PC-9 (cell line): ENCODE measurements at regions not wholly inside any gene's neighbourhood (a gene's known extent, or its start where the extent isn't known, plus 50 kb on each side); places are given as distances from the start of the nearest gene placed in this dataset.
"Not testable (repeated sequence)": the region's sequence is repeated elsewhere in the genome, so short reads cannot be mapped to it uniquely, and the experiment has no call there.

Experiments used
- BruUV-seq: library from RNA; stranded (reverse); fragments of 400-500 nt; replicated peaks from 2 replicates; lab custom pipeline; 2021; lab: Mats Ljungman, UMichigan
- CTCF ChIA-PET: fragments of 300-600 bp; sonication (Branson Sonifier 250); formaldehyde crosslinking; loops from one replicate; lab custom pipeline; 2022; ENCODE audit warnings: antibody characterized with exemption; lab: Charles Lee
- POLR2A ChIA-PET: fragments of 300-600 bp; sonication (Branson Sonifier 250); formaldehyde crosslinking; loops from one replicate; lab custom pipeline; 2022; ENCODE audit warnings: antibody characterized with exemption; ENCODE audit not compliant: unreplicated experiment; lab: Charles Lee
- DNase-seq, 2 experiments: peaks; one replicate each; pipeline versions ENCODE4 v3.0.0 to v3.0.0-alpha.2; 2015 to 2022; ENCODE audit warnings: mixed read lengths in 1 of 2
- H2AFZ ChIP-seq: fragments of 200-600 bp; sonication (generic); 2 replicates; pipeline ENCODE4 v1.8.1; 2017; ENCODE audit warnings: antibody characterized with exemption
- H3F3A ChIP-seq: fragments of 200-600 bp; sonication (generic); 2 replicates; pipeline ENCODE4 v1.8.1; 2017; ENCODE audit warnings: antibody characterized with exemption, mild to moderate bottlenecking, low read depth; ENCODE audit not compliant: insufficient read depth
- H3K27ac ChIP-seq: fragments of 200-600 bp; sonication (generic); 2 replicates; pipeline ENCODE4 v1.6.1; 2016; ENCODE audit warnings: mixed run types
- H3K27me3 ChIP-seq: fragments of 200-600 bp; sonication (generic); 2 replicates; pipeline ENCODE4 v1.6.1; 2016; ENCODE audit warnings: low read depth, mixed run types; ENCODE audit not compliant: insufficient read depth
- H3K36me3 ChIP-seq: fragments of 200-600 bp; sonication (generic); 2 replicates; pipeline ENCODE4 v1.6.1; 2016; ENCODE audit warnings: low read depth, mixed run types
- H3K4me1 ChIP-seq: fragments of 200-600 bp; sonication (generic); replicated peaks from 2 replicates; pipeline ENCODE4 v1.6.1; 2016; ENCODE audit warnings: mixed run types; ENCODE audit not compliant: insufficient read depth
- H3K4me2 ChIP-seq: fragments of 200-600 bp; sonication (generic); 2 replicates; pipeline ENCODE4 v1.6.1; 2017; ENCODE audit warnings: mixed run types
- H3K4me3 ChIP-seq: fragments of 200-600 bp; sonication (generic); 2 replicates; pipeline ENCODE4 v1.6.1; 2016; ENCODE audit warnings: mixed run types
- H3K79me2 ChIP-seq: fragments of 200-600 bp; sonication (generic); 2 replicates; pipeline ENCODE4 v1.6.1; 2017; ENCODE audit warnings: low read depth, mixed run types
- H3K9me2 ChIP-seq: fragments of 200-600 bp; sonication (generic); 2 replicates; pipeline ENCODE4 v1.8.1; 2017; ENCODE audit warnings: mild to moderate bottlenecking; ENCODE audit not compliant: insufficient read depth
- H3K9me3 ChIP-seq: fragments of 200-600 bp; sonication (generic); 2 replicates; pipeline ENCODE4 v1.8.1; 2016; ENCODE audit warnings: low read depth; ENCODE audit not compliant: insufficient read depth
- H4K20me1 ChIP-seq: fragments of 200-600 bp; sonication (generic); 2 replicates; pipeline ENCODE4 v1.8.1; 2017; ENCODE audit not compliant: insufficient read depth
- EZH2 ChIP-seq: fragments of 200-600 bp; sonication (generic); IDR thresholded peaks from 2 replicates; pipeline ENCODE4 v1.8.0; 2017; ENCODE audit warnings: antibody characterized with exemption, low read depth
- intact Hi-C: fragments of 100-400 bp; cut with micrococcal nuclease; formaldehyde crosslinking; loops from one replicate; pipeline ENCODE4 v1.10.0; 2022; ENCODE audit not compliant: unreplicated experiment
- TF ChIP-seq, protein P1 (sequence below): fragments of 200-600 bp; sonication (generic); conservative IDR thresholded peaks from 2 replicates; pipeline ENCODE4 v1.6.1; 2017; ENCODE audit warnings: mixed run types, antibody characterized with exemption, mild to moderate bottlenecking, moderate library complexity

DNA sequence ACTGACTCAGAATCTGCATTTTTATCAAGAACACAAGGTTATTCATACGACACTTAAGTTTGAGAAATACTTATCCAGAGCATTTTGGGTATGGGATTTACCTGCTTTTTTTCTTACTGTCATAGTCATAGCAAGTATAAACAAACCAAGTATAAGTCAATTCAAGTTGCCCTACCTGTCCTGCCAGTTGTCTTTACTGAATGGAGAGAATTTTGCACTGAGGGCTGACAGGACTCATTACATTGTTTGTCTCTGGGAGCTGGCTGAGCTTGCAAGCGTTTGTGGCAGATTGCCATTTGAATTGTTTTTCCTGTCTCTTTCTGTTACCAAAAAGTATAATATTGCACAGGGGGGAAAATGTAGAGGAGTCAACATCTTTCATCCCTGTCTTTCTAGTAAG lies 278.9 kb upstream of the MAGEC2 start:
- POLR2A ChIA-PET = no interaction called here
- no peak overlapping the region for H3K4me2 ChIP-seq
- no peak overlapping the region for H3K4me3 ChIP-seq
- CTCF ChIA-PET = no interaction called here
- H3K9me3 ChIP-seq = no peaks in the 10 kb centered on the region
- H3K4me1 ChIP-seq = no peaks in the 10 kb centered on the region
- H3K9me2 ChIP-seq = no peaks in the 10 kb centered on the region
- no peaks in the 10 kb centered on the region for H3F3A ChIP-seq
- BruUV-seq = no TSS peak
- H3K27me3 ChIP-seq = no peaks in the 10 kb centered on the region
- no peaks in the 10 kb centered on the region for H3K36me3 ChIP-seq
- no peak overlapping the region for H2AFZ ChIP-seq
- TF ChIP-seq, protein P1, sequence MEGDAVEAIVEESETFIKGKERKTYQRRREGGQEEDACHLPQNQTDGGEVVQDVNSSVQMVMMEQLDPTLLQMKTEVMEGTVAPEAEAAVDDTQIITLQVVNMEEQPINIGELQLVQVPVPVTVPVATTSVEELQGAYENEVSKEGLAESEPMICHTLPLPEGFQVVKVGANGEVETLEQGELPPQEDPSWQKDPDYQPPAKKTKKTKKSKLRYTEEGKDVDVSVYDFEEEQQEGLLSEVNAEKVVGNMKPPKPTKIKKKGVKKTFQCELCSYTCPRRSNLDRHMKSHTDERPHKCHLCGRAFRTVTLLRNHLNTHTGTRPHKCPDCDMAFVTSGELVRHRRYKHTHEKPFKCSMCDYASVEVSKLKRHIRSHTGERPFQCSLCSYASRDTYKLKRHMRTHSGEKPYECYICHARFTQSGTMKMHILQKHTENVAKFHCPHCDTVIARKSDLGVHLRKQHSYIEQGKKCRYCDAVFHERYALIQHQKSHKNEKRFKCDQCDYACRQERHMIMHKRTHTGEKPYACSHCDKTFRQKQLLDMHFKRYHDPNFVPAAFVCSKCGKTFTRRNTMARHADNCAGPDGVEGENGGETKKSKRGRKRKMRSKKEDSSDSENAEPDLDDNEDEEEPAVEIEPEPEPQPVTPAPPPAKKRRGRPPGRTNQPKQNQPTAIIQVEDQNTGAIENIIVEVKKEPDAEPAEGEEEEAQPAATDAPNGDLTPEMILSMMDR = no peak
- no peak for TF ChIP-seq EZH2
- no peaks in the 10 kb centered on the region for H3K79me2 ChIP-seq
- H4K20me1 ChIP-seq = no peaks in the 10 kb centered on the region
- no peak for DNase-seq
- intact Hi-C loops = no loop called here
- H3K27ac ChIP-seq = no peak overlapping the region

DNA sequence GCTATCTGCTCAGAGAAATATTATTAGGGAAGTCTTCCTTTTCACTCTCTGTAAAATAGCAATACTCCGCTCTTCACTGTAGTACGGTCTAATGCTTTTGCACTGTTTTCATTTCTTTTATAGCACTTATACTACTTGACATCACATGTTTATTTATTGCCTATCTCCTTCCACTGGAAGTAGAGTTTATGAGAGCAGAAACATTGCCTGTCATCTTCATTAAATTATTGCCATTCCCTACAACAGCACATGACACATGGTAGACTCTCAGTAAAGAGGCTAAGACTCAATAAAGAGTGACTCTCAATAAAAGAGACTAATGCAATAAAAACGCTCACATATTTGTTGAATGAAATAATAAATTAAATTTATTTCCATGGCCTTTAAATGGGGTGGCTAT lies 241.3 kb upstream of the MAGEC2 start:
- no peak for TF ChIP-seq EZH2
- TF ChIP-seq, protein P1 = no peak
- Histone ChIP-seq H2AFZ (no peak overlapping the region), H3K27ac (no peak overlapping the region), H3K9me2 (no peaks in the 10 kb centered on the region), H3K36me3 (no peaks in the 10 kb centered on the region), H3F3A (no peaks in the 10 kb centered on the region), H4K20me1 (no peaks in the 10 kb centered on the region), H3K4me3 (no peak overlapping the region), H3K27me3 (no peaks in the 10 kb centered on the region), H3K9me3 (no peaks in the 10 kb centered on the region), H3K79me2 (no peaks in the 10 kb centered on the region), H3K4me1 (no peaks in the 10 kb centered on the region), H3K4me2 (no peak overlapping the region)
- intact Hi-C loops = no loop called here
- ChIA-PET POLR2A (no interaction called here), CTCF (no interaction called here)
- no peak for DNase-seq
- BruUV-seq = no TSS peak

DNA sequence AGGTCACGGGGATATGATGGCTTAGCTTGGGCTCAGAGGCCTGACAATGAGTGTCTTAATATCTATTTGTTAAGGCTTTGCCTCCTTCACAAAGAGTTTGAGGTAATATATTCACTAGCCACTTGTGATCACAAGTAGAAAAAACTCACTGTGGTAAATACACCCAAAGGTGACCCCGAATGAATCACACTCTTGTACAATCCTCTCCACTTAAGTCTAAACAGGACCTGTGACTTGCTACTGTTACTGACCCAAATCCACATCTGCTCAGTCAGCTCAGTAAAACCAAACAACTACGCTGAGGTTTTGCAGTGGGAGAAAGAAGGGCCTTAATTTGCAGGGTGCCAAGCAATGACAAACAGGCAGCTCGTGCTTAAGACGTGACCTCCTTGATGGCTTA lies 223.8 kb upstream of the MAGEC2 start:
- intact Hi-C loops = no loop called here

DNA sequence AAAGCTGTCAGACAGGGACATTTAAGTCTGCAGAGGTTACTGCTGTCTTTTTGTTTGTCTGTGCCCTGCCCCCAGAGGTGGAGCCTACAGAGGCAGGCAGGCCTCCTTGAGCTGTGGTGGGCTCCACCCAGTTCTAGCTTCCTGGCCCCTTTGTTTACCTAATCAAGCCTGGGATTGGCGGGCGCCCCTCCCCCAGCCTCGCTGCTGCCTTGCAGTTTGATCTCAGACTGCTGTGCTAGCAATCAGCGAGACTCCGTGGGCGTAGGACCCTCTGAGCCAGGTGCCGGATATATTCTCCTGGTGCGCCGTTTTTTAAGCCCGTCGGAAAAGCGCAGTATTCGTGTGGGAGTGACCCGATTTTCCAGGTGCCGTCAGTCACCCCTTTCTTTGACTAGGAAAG lies 185.9 kb upstream of the MAGEC2 start:
- BruUV-seq, H3K4me2 ChIP-seq, H4K20me1 ChIP-seq, H3K4me1 ChIP-seq, POLR2A ChIA-PET, intact Hi-C loops, H3K9me3 ChIP-seq, H2AFZ ChIP-seq, H3K4me3 ChIP-seq, H3K36me3 ChIP-seq, H3K27me3 ChIP-seq, H3K9me2 ChIP-seq, H3F3A ChIP-seq, H3K27ac ChIP-seq, DNase-seq, CTCF ChIA-PET, H3K79me2 ChIP-seq: not testable (repeated sequence)

More for the DNA sequence above, 223.8 kb upstream of the MAGEC2 start:
- ChIA-PET CTCF (no interaction called here), POLR2A (no interaction called here)
- Histone ChIP-seq H3K27me3 (peaks cover 9% of the 10 kb centered on the region; the same call in 1 of the 2 replicates), H3F3A (no peaks in the 10 kb centered on the region), H3K9me2 (no peaks in the 10 kb centered on the region), H3K4me1 (no peaks in the 10 kb centered on the region), H3K36me3 (no peaks in the 10 kb centered on the region), H3K27ac (no peak overlapping the region), H3K4me3 (no peak overlapping the region), H3K9me3 (no peaks in the 10 kb centered on the region), H3K4me2 (no peak overlapping the region), H4K20me1 (no peaks in the 10 kb centered on the region), H2AFZ (no peak overlapping the region), H3K79me2 (no peaks in the 10 kb centered on the region)
- BruUV-seq = no TSS peak
- TF ChIP-seq, protein P1 = no peak
- TF ChIP-seq EZH2 = no peak
- DNase-seq = no peak
